K562 (cell line): ENCODE measurements at regions not wholly inside any gene's neighbourhood (a gene's known extent, or its start where the extent isn't known, plus 50 kb on each side); places are given as distances from the start of the nearest gene placed in this dataset.

Experiments
- ATAC-seq: fragments of 200-7000 bp; cut with Tn5 transposase; 3 replicates; pipeline ENCODE4 v1.9.1; 2020; ENCODE audit warnings: moderate library complexity
- BruUV-seq: library from RNA; stranded (reverse); fragments of 400-500 nt; replicated peaks from 2 replicates; lab custom pipeline; 2021; lab: Mats Ljungman, UMichigan
- CTCF ChIA-PET: fragments of 300-600 bp; formaldehyde crosslinking; extraction: SDS; loops from one replicate; lab custom pipeline; 2021; ENCODE audit warnings: low intra/inter-chr PET ratio; lab: Yijun Ruan, JAX
- POLR2A ChIA-PET: fragments of 300-600, 350-650 bp; sonication (Branson Sonifier 250); formaldehyde crosslinking; extraction: SDS; loops from one replicate; lab custom pipeline; 2021; ENCODE audit warnings: antibody characterized with exemption, inconsistent platforms; lab: Yijun Ruan, JAX
- DNase-seq, 4 experiments: peaks; one replicate each; pipeline versions ENCODE4 v3.0.0 to v3.0.0-alpha.2; 2011 to 2018; ENCODE audit warnings: low spot score in 3 of 4, mixed read lengths in 3 of 4; ENCODE audit errors: extremely low read depth in 1 of 4
- FAIRE-seq: peaks from 2 replicates; lab custom pipeline; 2011; peaks lifted over from hg19 to GRCh38; lab: Jason Lieb, UNC
- H2AFZ ChIP-seq: 2 replicates; pipeline ENCODE4 v1.6.0; 2011; ENCODE audit warnings: low read depth, low read length, control low read depth, inconsistent platforms
- H3K27ac ChIP-seq: fragments of 200-600 bp; 3 replicates; pipeline ENCODE4 v1.8.0; 2011; ENCODE audit warnings: low read depth, mild to moderate bottlenecking, control low read depth, inconsistent platforms, low read length, moderate library complexity, mixed read lengths; ENCODE audit errors: extremely low read depth
- H3K27me3 ChIP-seq, 2 experiments: fragments of 300-600 bp in 1 of 2; 2 replicates in 1 of 2; 3 replicates in 1 of 2; pipeline versions ENCODE4 v1.6.0 to v1.8.0; 2011; ENCODE audit warnings: inconsistent platforms in 2 of 2, low read length in 2 of 2, mild to moderate bottlenecking in 1 of 2, mixed read lengths in 1 of 2, moderate library complexity in 1 of 2; ENCODE audit not compliant: control insufficient read depth in 2 of 2, insufficient read depth in 2 of 2
- H3K36me3 ChIP-seq: fragments of 300-600 bp; 3 replicates; pipeline ENCODE4 v1.8.0; 2011; ENCODE audit warnings: mild to moderate bottlenecking, low read length, inconsistent platforms; ENCODE audit not compliant: control insufficient read depth, insufficient read depth
- H3K4me1 ChIP-seq, 2 experiments: fragments of 200-600 bp in 1 of 2; replicated peaks in 1 of 2; 2 replicates in 1 of 2; 3 replicates in 1 of 2; pipeline versions ENCODE4 v1.5.1 to v1.8.0; 2011; ENCODE audit warnings: inconsistent platforms in 2 of 2, low read length in 2 of 2, mild to moderate bottlenecking in 1 of 2, mixed read lengths in 1 of 2, moderate library complexity in 1 of 2; ENCODE audit not compliant: control insufficient read depth in 2 of 2, insufficient read depth in 2 of 2
- H3K4me2 ChIP-seq: 2 replicates; pipeline ENCODE4 v1.6.1; 2011; ENCODE audit warnings: low read length, control low read depth, inconsistent platforms, mixed read lengths; ENCODE audit not compliant: insufficient read depth
- H3K4me3 ChIP-seq: fragments of 200-600 bp; sonication (generic), shearing (Covaris generic); 2 replicates; pipeline ENCODE4 v1.5.1; 2016; ENCODE audit warnings: control low read depth, inconsistent platforms
- H3K79me2 ChIP-seq: fragments of 200-600 bp; 3 replicates; pipeline ENCODE4 v1.8.0; 2011; ENCODE audit warnings: low read length, inconsistent platforms; ENCODE audit not compliant: control insufficient read depth, insufficient read depth
- H3K9ac ChIP-seq, 2 experiments: 2 replicates each; pipeline versions ENCODE4 v1.6.0 to v1.6.1; 2011; ENCODE audit warnings: low read depth in 2 of 2, low read length in 2 of 2, control low read depth in 1 of 2, inconsistent platforms in 1 of 2, mild to moderate bottlenecking in 1 of 2, mixed read lengths in 1 of 2; ENCODE audit not compliant: insufficient read depth in 1 of 2
- H3K9me1 ChIP-seq: one replicate; pipeline ENCODE4 v1.6.0; 2011; ENCODE audit warnings: inconsistent platforms, mild to moderate bottlenecking, low read length, moderate library complexity; ENCODE audit not compliant: control insufficient read depth, insufficient read depth
- H3K9me3 ChIP-seq: replicated peaks from 2 replicates; pipeline ENCODE4 v1.5.1; 2011; ENCODE audit warnings: low read depth, low read length, inconsistent platforms; ENCODE audit not compliant: control insufficient read depth, insufficient read depth
- H4K20me1 ChIP-seq: replicated peaks from 2 replicates; pipeline ENCODE4 v1.6.1; 2011; ENCODE audit warnings: low read length, inconsistent platforms, mixed read lengths; ENCODE audit not compliant: control insufficient read depth, insufficient read depth
- AFF4 ChIP-seq: sonication (generic); formaldehyde crosslinking; IDR thresholded peaks from 2 replicates; pipeline ENCODE4 v1.8.0; 2023; ENCODE audit warnings: mild to moderate bottlenecking, missing genetic modification reagents
- BHLHE40 ChIP-seq: IDR thresholded peaks from 2 replicates; pipeline ENCODE4 v1.6.1; 2011; ENCODE audit warnings: low read length, improper control_type of control experiment
- EP300 ChIP-seq: IDR thresholded peaks from 2 replicates; pipeline ENCODE4 v1.6.1; 2012; ENCODE audit warnings: low read length, improper control_type of control experiment
- FOXP1 ChIP-seq: sonication (generic); formaldehyde crosslinking; IDR thresholded peaks from 2 replicates; pipeline ENCODE4 v1.8.0; 2022; ENCODE audit warnings: mild to moderate bottlenecking, missing genetic modification reagents
- GABPA ChIP-seq: fragments of 200-800 bp; sonication (Bioruptor generic); conservative IDR thresholded peaks from 2 replicates; pipeline ENCODE4 v1.6.1; 2016; ENCODE audit warnings: low read depth, missing genetic modification characterization, missing compliant biosample characterization
- LARP7 ChIP-seq: fragments of 450-650 bp; IDR thresholded peaks from 2 replicates; pipeline ENCODE4 v1.6.1; 2016
- NELFE ChIP-seq: IDR thresholded peaks from 2 replicates; pipeline ENCODE4 v1.6.1; 2011; ENCODE audit warnings: mild to moderate bottlenecking; ENCODE audit not compliant: insufficient read depth, insufficient read length
- POLR2AphosphoS2 ChIP-seq: IDR thresholded peaks from 2 replicates; pipeline ENCODE4 v1.6.1; 2012; ENCODE audit warnings: low read length, improper control_type of control experiment
- RUNX1 ChIP-seq: sonication (generic); IDR thresholded peaks from 2 replicates; pipeline ENCODE4 v1.6.1; 2016; ENCODE audit warnings: antibody characterized with exemption, low read depth
- SMARCC2 ChIP-seq: fragments of 450-650 bp; IDR thresholded peaks from 2 replicates; pipeline ENCODE4 v1.6.1; 2017; ENCODE audit warnings: antibody characterized with exemption, moderate library complexity, mild to moderate bottlenecking, low read depth
- SRSF3 ChIP-seq: fragments of 200-400 bp; formaldehyde crosslinking; IDR thresholded peaks from 2 replicates; pipeline ENCODE4 v1.6.1; 2016; ENCODE audit warnings: mild to moderate bottlenecking, low read length, moderate library complexity; ENCODE audit not compliant: insufficient read depth
- ZFP91 ChIP-seq: sonication (generic); formaldehyde crosslinking; IDR thresholded peaks from 2 replicates; pipeline ENCODE4 v1.8.0; 2022; ENCODE audit warnings: mild to moderate bottlenecking, missing genetic modification reagents
- ZKSCAN8 ChIP-seq: fragments of 200-800 bp; sonication (Bioruptor generic); IDR thresholded peaks from 2 replicates; pipeline ENCODE4 v1.6.1; 2016; ENCODE audit warnings: missing genetic modification characterization, missing compliant biosample characterization
- ZNF507 ChIP-seq: conservative IDR thresholded peaks from 2 replicates; pipeline ENCODE4 v1.6.1; 2017; ENCODE audit warnings: missing genetic modification characterization, missing compliant biosample characterization
- ZNF695 ChIP-seq: fragments of 450-650 bp; formaldehyde crosslinking; IDR thresholded peaks from 2 replicates; pipeline ENCODE4 v1.4.0; 2020; ENCODE audit warnings: mild to moderate bottlenecking, moderate library complexity
- ZSCAN32 ChIP-seq: fragments of 450-650 bp; formaldehyde crosslinking; IDR thresholded peaks from 2 replicates; pipeline ENCODE4 v1.4.0; 2020; ENCODE audit warnings: mild to moderate bottlenecking, moderate library complexity
- WGBS: fragments of 100-300 bp; shearing (Covaris generic); methylation state at CpG from one replicate; pipeline ENCODE4 v1.1.6; 2016; ENCODE audit warnings: low coverage, mixed read lengths; ENCODE audit not compliant: insufficient coverage; ENCODE audit errors: missing lambda C conversion rate; 5-methylcytosine and 5-hydroxymethylcytosine counted together
- in situ Hi-C: fragments of 300-500 bp; cut with MboI; formaldehyde crosslinking; loops from 4 replicates; pipeline ENCODE4 v1.15.0; 2018; ENCODE audit warnings: inconsistent platforms, mixed read lengths
- intact Hi-C: fragments of 100-400 bp; cut with micrococcal nuclease; formaldehyde crosslinking; loops from 2 replicates; pipeline ENCODE4 v1.14.2; 2022

GRCh38 chr4:126715681-126716080 lies 917.1 kb upstream of the INTU start:
- Histone ChIP-seq H3K9me3 (peaks cover 11% of the 10 kb centered on the region), H3K4me3 (no peak overlapping the region), H3K9me1 (no peaks in the 10 kb centered on the region), H3K4me1 (peaks cover 0 to 3% of the 10 kb centered on the region in 2 experiments; a peak in 3 of 5 replicates), H3K27ac (no peak overlapping the region), H2AFZ (no peak overlapping the region)
- no peak for DNase-seq
- CTCF ChIA-PET: no interaction called here
- no peak for TF ChIP-seq LARP7
- TF ChIP-seq AFF4 (CRISPR knock-in tag): no peak
- no peak for TF ChIP-seq ZKSCAN8 (CRISPR knock-in tag)
- TF ChIP-seq EP300: no peak
- TF ChIP-seq RUNX1: no peak
- TF ChIP-seq SRSF3: no peak
- TF ChIP-seq ZFP91 (CRISPR knock-in tag): no peak
- no peak for TF ChIP-seq ZNF695
- TF ChIP-seq FOXP1 (CRISPR knock-in tag): no peak
- TF ChIP-seq GABPA (tag): no peak
- no peak for TF ChIP-seq ZNF507 (tag)
- TF ChIP-seq ZSCAN32 (CRISPR knock-in tag): no peak
- TF ChIP-seq SMARCC2: no peak
- no peak for TF ChIP-seq POLR2AphosphoS2
- TF ChIP-seq NELFE: no peak
- TF ChIP-seq BHLHE40: no peak
- TF ChIP-seq, all 486 proteins: peak for 0
- Histone ChIP-seq H3K9ac (no peak overlapping the region), H3K79me2 (peaks cover 97% of the 10 kb centered on the region), H3K27me3 (no peaks in the 10 kb centered on the region), H3K4me2 (no peak overlapping the region), H3K36me3 (peaks cover 54% of the 10 kb centered on the region), H4K20me1 (no peaks in the 10 kb centered on the region)
- 81% methylated on average over 3 of the region's 3 CpGs for WGBS
- intact Hi-C loops (no loop called here), in situ Hi-C loops (no loop called here)
- ATAC-seq (peak; percentile 56), FAIRE-seq (no peak)
- BruUV-seq: no TSS peak
- POLR2A ChIA-PET: no interaction called here
